Sigmoid colon (tissue), 3 donors: ENCODE measurements at regions not wholly inside any gene's neighbourhood (a gene's known extent, or its start where the extent isn't known, plus 50 kb on each side); places are given as distances from the start of the nearest gene placed in this dataset.

ENCODE experiments used
- POLR2A ChIP-seq, 2 donors: fragments of 450-650 bp; IDR thresholded peaks; one replicate each; pipeline ENCODE4 v1.6.1; 2016; ENCODE audit warnings: antibody characterized with exemption in 2 of 2, mild to moderate bottlenecking in 2 of 2, moderate library complexity in 2 of 2
- TF ChIP-seq, protein P1 (sequence below), 4 experiments: fragments of 450-650 bp in 3 of 4; fragments of 200-600 bp in 1 of 4; IDR thresholded peaks; one replicate each; pipeline ENCODE4 v1.5.1; 2016 to 2019; ENCODE audit warnings: antibody characterized with exemption in 4 of 4, mild to moderate bottlenecking in 3 of 4, moderate library complexity in 2 of 4

DNA sequence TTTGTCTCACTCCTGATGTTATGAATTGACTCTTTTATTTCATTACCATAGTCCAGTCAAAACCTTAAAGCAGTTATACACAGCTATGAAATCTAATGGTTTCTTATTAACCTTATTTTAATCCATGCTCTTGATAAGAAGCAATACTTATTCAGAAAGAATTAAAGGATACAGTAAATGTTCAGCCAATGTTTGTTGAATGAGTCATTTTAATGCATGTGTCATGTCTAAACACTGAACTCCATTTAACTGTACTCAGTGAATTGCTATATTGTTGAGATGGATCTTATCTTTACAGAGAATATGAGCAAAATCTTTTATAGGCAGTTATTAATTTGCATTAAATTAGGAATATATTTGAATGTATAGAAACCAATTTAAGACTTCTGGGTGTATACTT is 135.1 kb upstream of the TFPI start:
- TF ChIP-seq, protein P1, sequence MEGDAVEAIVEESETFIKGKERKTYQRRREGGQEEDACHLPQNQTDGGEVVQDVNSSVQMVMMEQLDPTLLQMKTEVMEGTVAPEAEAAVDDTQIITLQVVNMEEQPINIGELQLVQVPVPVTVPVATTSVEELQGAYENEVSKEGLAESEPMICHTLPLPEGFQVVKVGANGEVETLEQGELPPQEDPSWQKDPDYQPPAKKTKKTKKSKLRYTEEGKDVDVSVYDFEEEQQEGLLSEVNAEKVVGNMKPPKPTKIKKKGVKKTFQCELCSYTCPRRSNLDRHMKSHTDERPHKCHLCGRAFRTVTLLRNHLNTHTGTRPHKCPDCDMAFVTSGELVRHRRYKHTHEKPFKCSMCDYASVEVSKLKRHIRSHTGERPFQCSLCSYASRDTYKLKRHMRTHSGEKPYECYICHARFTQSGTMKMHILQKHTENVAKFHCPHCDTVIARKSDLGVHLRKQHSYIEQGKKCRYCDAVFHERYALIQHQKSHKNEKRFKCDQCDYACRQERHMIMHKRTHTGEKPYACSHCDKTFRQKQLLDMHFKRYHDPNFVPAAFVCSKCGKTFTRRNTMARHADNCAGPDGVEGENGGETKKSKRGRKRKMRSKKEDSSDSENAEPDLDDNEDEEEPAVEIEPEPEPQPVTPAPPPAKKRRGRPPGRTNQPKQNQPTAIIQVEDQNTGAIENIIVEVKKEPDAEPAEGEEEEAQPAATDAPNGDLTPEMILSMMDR (IDR thresholded peaks at IDR 0.05) = no peak
- TF ChIP-seq POLR2A (IDR thresholded peaks at IDR 0.05) = no peak
